RWPE1 (cell line): ENCODE measurements at regions not wholly inside any gene's neighbourhood (a gene's known extent, or its start where the extent isn't known, plus 50 kb on each side); places are given as distances from the start of the nearest gene placed in this dataset.

Experiments
- CTCF ChIA-PET: fragments of 350-600 bp; sonication (Branson Sonifier 250); formaldehyde crosslinking; extraction: SDS; loops from one replicate; lab custom pipeline; 2021; lab: Yijun Ruan, JAX
- POLR2A ChIA-PET: fragments of 400-600 bp; formaldehyde crosslinking; extraction: SDS; loops from one replicate; lab custom pipeline; 2020; ENCODE audit warnings: antibody characterized with exemption; ENCODE audit not compliant: low non-redundant PET; lab: Yijun Ruan, JAX
- DNase-seq: peaks from one replicate; pipeline ENCODE4 v3.0.0; 2012; ENCODE audit warnings: low spot score
- H3K27ac ChIP-seq: fragments of 450-650 bp; 2 replicates; pipeline ENCODE4 v1.5.1; 2017
- CTCF ChIP-seq: fragments of 450-650 bp; conservative IDR thresholded peaks from 2 replicates; pipeline ENCODE4 v1.5.1; 2017; ENCODE audit warnings: low read depth, mild to moderate bottlenecking

- POLR2A ChIA-PET: no interaction called here
- H3K27ac ChIP-seq: no peak overlapping the region
- TF ChIP-seq CTCF: no peak
- CTCF ChIA-PET: no interaction called here
- DNase-seq: no peak
Observed at GRCh38 chr9:79447308-79447605, 124.5 kb upstream of the TLE4 start.

GRCh38 chr9:79447762-79448161 lies 124.0 kb upstream of the TLE4 start:
- CTCF ChIA-PET: interaction anchor here (0.6 kb wide), 1 partner anchor 464 kb away, joined by 5 read pairs; no protein-coding TSS in a partner anchor
- TF ChIP-seq CTCF: no peak
- no peak overlapping the region for H3K27ac ChIP-seq
- POLR2A ChIA-PET: no interaction called here
- DNase-seq: no peak

GRCh38 chr9:79452265-79452664 lies 119.5 kb upstream of the TLE4 start:
- ChIA-PET CTCF (no interaction called here), POLR2A (no interaction called here)
- H3K27ac ChIP-seq: no peak overlapping the region
- no peak for DNase-seq
- no peak for TF ChIP-seq CTCF

- no peak for TF ChIP-seq CTCF
- no peak for DNase-seq
- CTCF ChIA-PET: no interaction called here
- H3K27ac ChIP-seq: no peak overlapping the region
- POLR2A ChIA-PET: no interaction called here
Observed at GRCh38 chr9:79461712-79462111, 110.1 kb upstream of the TLE4 start.

- DNase-seq: no peak
- TF ChIP-seq CTCF: no peak
- ChIA-PET POLR2A (no interaction called here), CTCF (interaction anchor here (0.5 to 0.6 kb wide), 2 partner anchors 441 to 1680 kb away, joined by 3 to 4 read pairs; no protein-coding TSS in a partner anchor)
- H3K27ac ChIP-seq: no peak overlapping the region
Observed at GRCh38 chr9:79465156-79465555, 106.6 kb upstream of the TLE4 start.

- POLR2A ChIA-PET: no interaction called here
- CTCF ChIA-PET: no interaction called here
- no peak for TF ChIP-seq CTCF
- DNase-seq: no peak
- no peak overlapping the region for H3K27ac ChIP-seq
Observed at GRCh38 chr9:79469164-79469563, 102.6 kb upstream of the TLE4 start.

GRCh38 chr9:79470954-79471353 lies 100.8 kb upstream of the TLE4 start:
- ChIA-PET POLR2A (no interaction called here), CTCF (no interaction called here)
- TF ChIP-seq CTCF: no peak
- H3K27ac ChIP-seq: no peak overlapping the region
- DNase-seq: no peak
